Hepatic stellate cell (primary cell): ENCODE measurements at regions not wholly inside any gene's neighbourhood (a gene's known extent, or its start where the extent isn't known, plus 50 kb on each side); places are given as distances from the start of the nearest gene placed in this dataset.

Experiments used
- DNase-seq: peaks from one replicate; pipeline ENCODE4 v3.0.0; 2011; ENCODE audit warnings: low spot score

DNA sequence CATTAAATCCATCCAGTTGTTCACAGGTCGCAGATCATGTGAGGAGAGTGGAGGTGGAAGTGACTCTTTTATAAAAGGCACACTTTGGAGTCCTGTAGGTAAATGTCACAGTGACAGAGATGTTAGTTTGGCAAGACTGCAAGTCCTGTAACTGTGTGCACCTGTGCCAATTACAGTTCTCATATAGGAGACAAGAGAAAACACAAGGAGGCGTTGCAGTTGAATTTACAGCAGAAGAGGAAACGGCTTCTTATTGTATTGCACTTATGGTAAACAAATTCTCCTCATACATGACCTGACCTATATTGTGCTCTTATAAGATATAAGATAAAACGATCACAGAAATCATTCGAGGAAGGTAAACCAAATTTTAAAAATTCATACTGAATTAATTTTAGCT lies 732.8 kb upstream of the SLC10A2 start:
- no peak for DNase-seq

DNA sequence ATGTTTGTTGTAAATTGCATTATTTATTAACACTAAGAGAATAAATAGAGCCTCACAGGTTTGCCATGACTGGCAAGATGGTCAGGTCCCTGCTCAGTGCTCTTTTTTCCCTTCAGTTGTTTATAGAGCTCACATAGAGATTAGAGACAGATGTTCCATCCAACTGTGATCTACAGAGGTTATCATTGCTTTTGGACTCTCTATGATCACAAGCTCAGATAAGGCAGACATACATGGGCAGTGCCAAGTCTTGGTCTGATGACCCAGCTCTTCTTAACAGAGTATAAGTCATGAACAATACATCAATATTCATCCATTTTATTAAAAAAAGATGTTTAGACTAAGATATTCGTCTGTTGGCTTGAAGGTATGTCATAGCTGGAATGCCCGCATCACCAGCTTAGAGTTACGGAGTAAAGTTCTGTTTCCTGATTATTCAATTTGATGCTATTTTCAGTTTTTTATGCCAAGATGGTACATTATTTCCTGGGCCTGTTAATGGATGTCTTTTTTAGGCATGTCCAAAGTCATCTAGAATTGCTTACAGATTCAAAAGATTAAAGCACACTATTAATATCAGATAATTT lies 729.8 kb upstream of the SLC10A2 start:
- DNase-seq = no peak

GRCh38 chr13:103794526-103794925 lies 728.3 kb upstream of the SLC10A2 start:
- no peak for DNase-seq

DNA sequence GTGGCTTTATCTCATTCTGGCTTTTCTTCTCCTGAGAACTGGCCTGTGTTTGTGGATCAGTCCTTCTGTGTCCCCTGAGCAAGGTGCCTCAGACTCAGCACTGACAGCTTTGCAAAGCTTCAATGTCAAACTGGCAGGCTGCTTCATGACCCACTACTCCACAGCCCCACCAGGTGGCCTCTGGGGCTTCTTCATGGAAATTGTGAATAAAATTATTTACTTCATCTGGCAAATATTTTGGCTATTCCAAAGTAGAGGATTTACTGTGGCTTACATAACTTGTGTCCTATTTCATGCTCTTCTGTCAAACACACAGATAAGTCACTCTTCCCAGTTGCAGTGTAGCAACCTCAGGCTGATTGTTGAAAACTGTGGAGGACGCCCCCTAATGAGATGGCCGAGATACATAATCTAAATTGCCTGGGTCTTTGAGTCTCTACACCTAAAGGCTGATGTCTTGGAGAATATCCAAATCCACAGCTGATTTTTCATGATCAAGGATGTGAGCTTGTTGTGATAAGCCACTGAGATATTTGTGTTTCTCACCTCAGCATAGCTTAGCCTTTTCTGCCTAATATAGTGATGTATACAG lies 721.9 kb upstream of the SLC10A2 start:
- DNase-seq = no peak

- no peak for DNase-seq
Measured at GRCh38 chr13:103772576-103772975, 706.4 kb upstream of the SLC10A2 start.

GRCh38 chr13:103762523-103762922 lies 696.3 kb upstream of the SLC10A2 start:
- no peak for DNase-seq

DNA sequence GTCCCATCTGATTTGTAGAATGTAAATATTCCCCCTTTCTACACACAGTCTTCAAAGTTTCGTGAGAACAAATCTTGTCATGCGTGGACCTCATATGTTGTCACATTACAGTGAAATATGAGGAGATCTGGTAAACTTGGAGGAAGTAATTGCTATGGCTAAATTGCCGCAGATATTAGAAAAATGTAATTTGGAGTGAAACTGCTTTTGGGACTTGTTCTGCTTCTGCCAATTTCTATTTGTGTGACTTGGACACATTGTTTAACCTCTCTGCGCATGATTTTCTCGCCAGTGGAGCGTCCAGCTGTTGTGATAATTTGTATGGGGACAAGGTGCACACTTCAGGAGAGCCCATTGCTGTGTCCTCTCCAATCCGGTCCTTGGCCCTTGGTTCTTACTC lies 693.1 kb upstream of the SLC10A2 start:
- DNase-seq = no peak

DNA sequence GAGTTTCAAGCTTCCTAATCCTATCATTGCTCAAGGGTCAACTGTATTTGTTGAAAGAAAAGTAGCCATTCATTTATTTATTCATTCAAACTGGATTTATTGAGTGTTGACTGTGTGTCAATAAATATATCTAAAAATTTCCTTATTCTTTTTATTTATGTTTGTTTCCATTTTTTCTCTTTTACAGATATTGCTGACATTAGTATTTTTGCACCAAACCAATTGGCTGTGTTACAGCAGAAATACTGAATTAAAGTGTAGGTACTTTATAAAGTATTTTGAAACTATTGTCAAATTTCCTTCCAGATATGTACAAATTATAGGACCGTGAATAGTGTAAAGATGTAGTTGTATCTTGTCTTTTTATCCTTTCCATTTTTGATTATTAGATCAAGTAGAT lies 692.0 kb upstream of the SLC10A2 start:
- no peak for DNase-seq

GRCh38 chr13:103757361-103757760 lies 691.1 kb upstream of the SLC10A2 start:
- no peak for DNase-seq

- DNase-seq = no peak
Measured at GRCh38 chr13:103754783-103755182, 688.6 kb upstream of the SLC10A2 start.

GRCh38 chr13:103734837-103735236 lies 668.6 kb upstream of the SLC10A2 start:
- DNase-seq = no peak

DNA sequence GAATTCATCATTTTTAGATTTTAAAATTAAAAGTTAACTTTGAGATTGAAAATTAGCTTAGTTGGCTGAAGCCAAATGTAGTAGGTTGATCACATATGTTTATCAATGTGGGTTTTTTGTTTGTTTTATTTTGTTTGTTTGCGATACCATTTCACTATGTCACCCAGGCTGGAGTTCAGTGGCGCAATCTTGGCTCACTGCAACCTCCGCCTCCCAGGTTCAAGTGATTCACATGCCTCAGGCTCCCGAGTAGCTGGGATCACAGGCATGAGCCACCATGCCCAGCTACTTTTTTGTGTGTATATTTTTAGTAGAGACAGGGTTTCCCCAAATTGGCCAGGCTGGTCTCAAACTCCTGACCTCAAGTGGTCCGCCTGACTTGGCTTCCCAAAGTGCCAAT lies 665.7 kb upstream of the SLC10A2 start:
- DNase-seq = no peak

DNA sequence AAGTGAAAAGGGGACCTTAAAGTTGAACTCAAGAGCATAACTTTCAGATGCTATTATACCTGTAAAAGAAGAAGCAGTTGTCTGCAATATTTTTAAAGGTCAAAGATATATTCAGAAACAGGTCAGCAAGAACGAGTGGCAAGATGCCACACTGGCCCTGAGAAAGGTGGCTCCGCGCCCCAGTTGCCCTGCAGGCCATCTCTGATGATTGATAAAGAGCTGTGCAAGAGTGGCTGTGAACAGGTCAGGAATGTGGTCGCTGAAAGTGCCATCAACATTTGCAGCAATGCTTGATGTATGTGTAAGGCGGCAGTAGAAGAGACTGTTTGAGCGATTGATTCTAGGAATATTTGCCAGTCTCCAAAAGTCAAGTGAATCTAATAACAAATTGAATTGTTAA lies 664.2 kb upstream of the SLC10A2 start:
- no peak for DNase-seq

DNA sequence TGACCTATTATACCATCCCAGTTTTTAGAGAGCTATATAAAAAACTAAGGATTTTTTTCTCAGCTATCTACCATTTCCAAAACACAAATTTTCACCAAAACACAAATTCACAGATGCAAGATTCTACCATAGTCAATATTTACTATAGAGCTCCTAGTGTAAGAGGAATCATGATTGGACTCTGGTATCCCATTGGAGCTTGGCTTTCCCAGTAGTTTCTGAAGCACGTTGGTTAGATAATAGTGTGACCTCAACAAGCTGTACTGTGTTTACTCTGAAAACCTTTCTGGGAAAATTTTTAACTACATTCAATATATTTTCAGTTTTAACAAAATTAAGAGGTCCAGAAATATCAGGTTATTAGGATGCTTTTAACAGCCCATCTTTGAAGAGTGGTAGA lies 660.6 kb upstream of the SLC10A2 start:
- DNase-seq = no peak

- DNase-seq = no peak
Measured at GRCh38 chr13:103716718-103717117, 650.5 kb upstream of the SLC10A2 start.

DNA sequence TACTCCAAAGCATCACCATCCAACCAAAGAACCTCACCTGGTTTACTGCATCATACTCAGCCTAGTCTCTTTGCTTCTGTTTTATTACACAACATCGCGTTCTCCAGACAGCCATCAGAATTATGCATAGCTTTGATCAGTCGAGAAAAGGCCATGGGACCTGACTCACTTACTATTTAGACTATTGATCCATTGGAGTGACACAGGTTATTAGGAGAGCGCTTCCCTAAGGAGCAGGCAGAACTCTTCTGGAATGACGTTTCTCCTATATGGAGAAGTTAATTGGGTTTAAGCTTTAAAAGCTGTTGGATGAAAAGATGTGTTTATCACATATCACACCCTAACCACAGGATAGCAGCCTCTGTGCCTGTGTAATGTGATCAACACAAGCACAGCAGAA lies 649.1 kb upstream of the SLC10A2 start:
- no peak for DNase-seq

GRCh38 chr13:103703246-103703645 lies 637.0 kb upstream of the SLC10A2 start:
- DNase-seq = no peak

- DNase-seq = no peak
Measured at GRCh38 chr13:103698000-103698399, 631.8 kb upstream of the SLC10A2 start.

GRCh38 chr13:103695320-103695719 lies 629.1 kb upstream of the SLC10A2 start:
- DNase-seq = no peak

GRCh38 chr13:103694471-103694870 lies 628.3 kb upstream of the SLC10A2 start:
- no peak for DNase-seq

DNA sequence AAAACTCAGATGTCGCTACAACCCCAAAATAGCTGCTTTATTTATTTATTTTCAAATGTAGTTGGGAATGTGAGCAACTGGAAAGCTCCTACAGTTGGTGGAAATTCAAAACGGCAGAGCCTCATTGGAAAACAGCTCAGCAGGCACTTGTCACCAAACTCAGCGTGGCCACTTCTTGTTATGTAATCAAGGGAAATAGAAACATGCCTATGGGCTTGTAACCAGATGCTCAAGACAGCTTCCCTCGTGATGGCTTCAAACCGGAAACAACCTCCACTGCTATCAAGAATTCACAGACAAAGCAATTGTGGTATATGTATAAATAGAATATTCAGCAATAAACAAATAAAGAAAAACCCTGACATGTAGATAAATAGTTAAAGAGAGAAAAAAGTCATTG lies 627.8 kb upstream of the SLC10A2 start:
- no peak for DNase-seq

GRCh38 chr13:103692442-103692841 lies 626.2 kb upstream of the SLC10A2 start:
- no peak for DNase-seq

GRCh38 chr13:103676329-103676728 lies 610.1 kb upstream of the SLC10A2 start:
- no peak for DNase-seq

DNA sequence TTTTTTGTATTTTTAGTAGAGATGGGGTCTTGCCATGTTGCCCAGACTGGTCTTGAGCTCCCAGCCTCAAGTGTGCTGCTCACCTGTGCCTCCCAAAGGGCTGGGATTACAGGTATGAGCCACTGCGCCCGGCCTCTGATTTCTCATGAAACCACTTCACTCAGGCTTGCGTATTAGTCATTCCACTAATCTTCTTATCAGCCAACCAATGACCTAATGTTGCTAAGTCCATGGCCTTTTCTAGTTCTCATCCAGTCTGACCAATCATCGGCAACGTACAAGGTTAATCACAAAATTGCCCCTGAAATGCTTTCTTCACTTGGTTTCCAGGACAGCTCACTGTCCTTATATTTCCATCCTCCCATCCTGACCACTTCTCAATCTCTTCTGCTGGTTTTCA lies 605.3 kb upstream of the SLC10A2 start:
- DNase-seq = no peak
